Neuron (in vitro differentiated cells): ENCODE measurements at regions not wholly inside any gene's neighbourhood (a gene's known extent, or its start where the extent isn't known, plus 50 kb on each side); places are given as distances from the start of the nearest gene placed in this dataset.

Experiments used
- H2AFZ ChIP-seq: one replicate; pipeline ENCODE4 v1.6.1; 2013; ENCODE audit warnings: low read depth, mild to moderate bottlenecking, inconsistent platforms, low read length, moderate library complexity
- H3K27me3 ChIP-seq: one replicate; pipeline ENCODE4 v1.6.1; 2013; ENCODE audit warnings: low read length; ENCODE audit not compliant: insufficient read depth
- H3K36me3 ChIP-seq: one replicate; pipeline ENCODE4 v1.6.1; 2013; ENCODE audit warnings: low read length; ENCODE audit not compliant: insufficient read depth
- H3K4me1 ChIP-seq: one replicate; pipeline ENCODE4 v1.6.1; 2013; ENCODE audit warnings: low read length; ENCODE audit not compliant: insufficient read depth
- H3K4me3 ChIP-seq: 2 replicates; pipeline ENCODE4 v1.5.1; 2013; ENCODE audit warnings: mild to moderate bottlenecking, low read length, moderate library complexity
- H3K9me3 ChIP-seq: one replicate; pipeline ENCODE4 v1.6.1; 2013; ENCODE audit warnings: low read length

- H3K9me3 ChIP-seq, result no peaks in the 10 kb centered on the region
- no peaks in the 10 kb centered on the region for H3K27me3 ChIP-seq
- no peaks in the 10 kb centered on the region for H3K36me3 ChIP-seq
- H3K4me3 ChIP-seq, result no peak overlapping the region
- no peak overlapping the region for H2AFZ ChIP-seq
- H3K4me1 ChIP-seq, result no peaks in the 10 kb centered on the region
Measured at GRCh38 chr18:30056528-30056927, 986.0 kb downstream of the DSC3 start.

- Histone ChIP-seq H2AFZ (no peak overlapping the region), H3K4me1 (no peaks in the 10 kb centered on the region), H3K9me3 (no peaks in the 10 kb centered on the region), H3K27me3 (no peaks in the 10 kb centered on the region), H3K4me3 (no peak overlapping the region), H3K36me3 (no peaks in the 10 kb centered on the region)
Measured at GRCh38 chr18:30044496-30044895, 998.0 kb downstream of the DSC3 start.

GRCh38 chr18:30039201-30039600 is 1003.3 kb downstream of the DSC3 start:
- H3K27me3 ChIP-seq, result no peaks in the 10 kb centered on the region
- no peaks in the 10 kb centered on the region for H3K4me1 ChIP-seq
- H3K4me3 ChIP-seq, result no peak overlapping the region
- peaks cover 2% of the 10 kb centered on the region for H3K9me3 ChIP-seq
- H3K36me3 ChIP-seq, result no peaks in the 10 kb centered on the region
- no peak overlapping the region for H2AFZ ChIP-seq

GRCh38 chr18:30034818-30035217 is 1007.7 kb downstream of the DSC3 start:
- H3K27me3 ChIP-seq, result no peaks in the 10 kb centered on the region
- H3K9me3 ChIP-seq, result peaks cover 2% of the 10 kb centered on the region
- no peak overlapping the region for H3K4me3 ChIP-seq
- no peak overlapping the region for H2AFZ ChIP-seq
- no peaks in the 10 kb centered on the region for H3K4me1 ChIP-seq
- no peaks in the 10 kb centered on the region for H3K36me3 ChIP-seq

- Histone ChIP-seq H2AFZ (no peak overlapping the region), H3K9me3 (no peaks in the 10 kb centered on the region), H3K4me3 (no peak overlapping the region), H3K36me3 (no peaks in the 10 kb centered on the region), H3K4me1 (peaks cover 2% of the 10 kb centered on the region), H3K27me3 (no peaks in the 10 kb centered on the region)
Measured at GRCh38 chr18:30016179-30016578, 1026.4 kb downstream of the DSC3 start.

GRCh38 chr18:30004965-30005364 is 1037.6 kb downstream of the DSC3 start:
- Histone ChIP-seq H3K4me3 (no peak overlapping the region), H3K4me1 (no peaks in the 10 kb centered on the region), H3K27me3 (peaks cover 3% of the 10 kb centered on the region), H3K36me3 (no peaks in the 10 kb centered on the region), H3K9me3 (no peaks in the 10 kb centered on the region), H2AFZ (no peak overlapping the region)

- no peaks in the 10 kb centered on the region for H3K36me3 ChIP-seq
- no peak overlapping the region for H2AFZ ChIP-seq
- H3K4me1 ChIP-seq, result no peaks in the 10 kb centered on the region
- no peak overlapping the region for H3K4me3 ChIP-seq
- H3K27me3 ChIP-seq, result no peaks in the 10 kb centered on the region
- H3K9me3 ChIP-seq, result no peaks in the 10 kb centered on the region
Measured at GRCh38 chr18:29982218-29982617, 1060.3 kb downstream of the DSC3 start.

- H3K36me3 ChIP-seq, result no peaks in the 10 kb centered on the region
- no peak overlapping the region for H3K4me3 ChIP-seq
- no peak overlapping the region for H2AFZ ChIP-seq
- no peaks in the 10 kb centered on the region for H3K4me1 ChIP-seq
- no peaks in the 10 kb centered on the region for H3K27me3 ChIP-seq
- no peaks in the 10 kb centered on the region for H3K9me3 ChIP-seq
Measured at GRCh38 chr18:29979881-29980280, 1062.7 kb downstream of the DSC3 start.

GRCh38 chr18:29969876-29970275 is 1072.7 kb downstream of the DSC3 start:
- H3K36me3 ChIP-seq, result no peaks in the 10 kb centered on the region
- H2AFZ ChIP-seq, result no peak overlapping the region
- no peaks in the 10 kb centered on the region for H3K4me1 ChIP-seq
- H3K27me3 ChIP-seq, result no peaks in the 10 kb centered on the region
- H3K9me3 ChIP-seq, result no peaks in the 10 kb centered on the region
- H3K4me3 ChIP-seq, result no peak overlapping the region

- Histone ChIP-seq H3K27me3 (no peaks in the 10 kb centered on the region), H3K9me3 (no peaks in the 10 kb centered on the region), H3K36me3 (no peaks in the 10 kb centered on the region), H3K4me3 (no peak overlapping the region), H2AFZ (no peak overlapping the region), H3K4me1 (peaks cover 3% of the 10 kb centered on the region)
Measured at GRCh38 chr18:29962579-29962978, 1080.0 kb downstream of the DSC3 start.

- no peaks in the 10 kb centered on the region for H3K27me3 ChIP-seq
- H3K9me3 ChIP-seq, result no peaks in the 10 kb centered on the region
- H2AFZ ChIP-seq, result no peak overlapping the region
- peaks cover 3% of the 10 kb centered on the region for H3K4me1 ChIP-seq
- no peaks in the 10 kb centered on the region for H3K36me3 ChIP-seq
- H3K4me3 ChIP-seq, result no peak overlapping the region
Measured at GRCh38 chr18:29960539-29960938, 1082.0 kb downstream of the DSC3 start.

- H3K4me1 ChIP-seq, result no peaks in the 10 kb centered on the region
- H3K4me3 ChIP-seq, result no peak overlapping the region
- H2AFZ ChIP-seq, result no peak overlapping the region
- H3K27me3 ChIP-seq, result no peaks in the 10 kb centered on the region
- H3K36me3 ChIP-seq, result no peaks in the 10 kb centered on the region
- no peaks in the 10 kb centered on the region for H3K9me3 ChIP-seq
Measured at GRCh38 chr18:29930231-29930630, 1112.3 kb downstream of the DSC3 start.

- no peaks in the 10 kb centered on the region for H3K4me1 ChIP-seq
- H3K36me3 ChIP-seq, result no peaks in the 10 kb centered on the region
- H3K27me3 ChIP-seq, result no peaks in the 10 kb centered on the region
- no peaks in the 10 kb centered on the region for H3K9me3 ChIP-seq
- H2AFZ ChIP-seq, result no peak overlapping the region
- H3K4me3 ChIP-seq, result no peak overlapping the region
Measured at GRCh38 chr18:29928081-29928480, 1114.5 kb downstream of the DSC3 start.

GRCh38 chr18:29925566-29925965 is 1117.0 kb downstream of the DSC3 start:
- Histone ChIP-seq H3K4me3 (no peak overlapping the region), H3K9me3 (no peaks in the 10 kb centered on the region), H3K36me3 (no peaks in the 10 kb centered on the region), H3K27me3 (no peaks in the 10 kb centered on the region), H2AFZ (no peak overlapping the region), H3K4me1 (no peaks in the 10 kb centered on the region)
